Heart left ventricle (tissue), 13 donors: ENCODE measurements at regions not wholly inside any gene's neighbourhood (a gene's known extent, or its start where the extent isn't known, plus 50 kb on each side); places are given as distances from the start of the nearest gene placed in this dataset.

Experiments
- POLR2A ChIP-seq, 2 donors: fragments of 450-650 bp; IDR thresholded peaks; one replicate each; pipeline ENCODE4 v1.6.1; 2017; ENCODE audit warnings: antibody characterized with exemption in 2 of 2, mild to moderate bottlenecking in 2 of 2, moderate library complexity in 2 of 2
- TF ChIP-seq, protein P1 (sequence below), 12 donors: fragments of 200-600 bp; sonication (generic) in 4 of 12; IDR thresholded peaks; one replicate each; pipeline versions ENCODE4 v1.5.0 to v1.8.0; 2018 to 2022; ENCODE audit warnings: antibody characterized with exemption in 12 of 12, mild to moderate bottlenecking in 5 of 12
- donor health status: ischemic (EF 13 %, LVEDD 7.1; RV severe dilation, severe dysfunction).
- donor health status: DM: no; HTN: yes; CAD: no.
- donor health status: DM: no; HTN: no; CAD: no.
- donor health status: ischemic (EF 25% LVEDD 6.9; RV normal size, moderate dysfunction).
- donor health status: ischemic (EF 25% LVEDD 5.7; RV mildly dilated, moderate dysfunction).
- donor health status: ischemic (EF 35%, LVEDD 5.7; RV mildly dilated, moderate dysfunction).
- donor health status: nonischemic (EF 11% LVEDD 7.7; RV severe dilation, severe dysfunction).
- donor health status: DM: yes; HTN: yes; CAD: no.
- donor health status: PGD.
- donor health status: ischemic (EF 29% LVEDD 5.4; RV normal size, mild dysfunction).
- donor health status: nonischemic (EF 23%, LVEDD 6.1; RV moderate dilation, normal function).

DNA sequence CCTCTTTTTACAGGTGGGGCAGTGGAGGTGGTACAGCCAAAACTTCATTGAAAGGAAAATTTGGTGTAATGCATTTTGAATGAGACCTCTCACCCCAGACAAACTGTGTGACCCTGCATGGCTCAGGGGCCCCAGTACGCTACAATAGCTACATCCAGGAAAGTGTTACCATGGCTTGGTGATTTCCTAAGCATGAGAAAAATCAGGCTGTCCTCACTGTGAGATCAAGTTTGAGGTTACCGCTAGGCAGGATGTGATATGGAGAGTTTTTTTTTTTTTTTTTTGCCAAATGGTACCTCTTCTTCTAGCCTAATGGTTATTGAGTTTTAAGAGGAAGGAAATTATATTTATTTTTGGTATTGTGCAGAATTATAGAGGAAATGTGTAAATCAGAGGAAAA lies 305.3 kb downstream of the CD83 start:
- TF ChIP-seq POLR2A (IDR thresholded peaks at IDR 0.05), result no peak
- TF ChIP-seq, protein P1, sequence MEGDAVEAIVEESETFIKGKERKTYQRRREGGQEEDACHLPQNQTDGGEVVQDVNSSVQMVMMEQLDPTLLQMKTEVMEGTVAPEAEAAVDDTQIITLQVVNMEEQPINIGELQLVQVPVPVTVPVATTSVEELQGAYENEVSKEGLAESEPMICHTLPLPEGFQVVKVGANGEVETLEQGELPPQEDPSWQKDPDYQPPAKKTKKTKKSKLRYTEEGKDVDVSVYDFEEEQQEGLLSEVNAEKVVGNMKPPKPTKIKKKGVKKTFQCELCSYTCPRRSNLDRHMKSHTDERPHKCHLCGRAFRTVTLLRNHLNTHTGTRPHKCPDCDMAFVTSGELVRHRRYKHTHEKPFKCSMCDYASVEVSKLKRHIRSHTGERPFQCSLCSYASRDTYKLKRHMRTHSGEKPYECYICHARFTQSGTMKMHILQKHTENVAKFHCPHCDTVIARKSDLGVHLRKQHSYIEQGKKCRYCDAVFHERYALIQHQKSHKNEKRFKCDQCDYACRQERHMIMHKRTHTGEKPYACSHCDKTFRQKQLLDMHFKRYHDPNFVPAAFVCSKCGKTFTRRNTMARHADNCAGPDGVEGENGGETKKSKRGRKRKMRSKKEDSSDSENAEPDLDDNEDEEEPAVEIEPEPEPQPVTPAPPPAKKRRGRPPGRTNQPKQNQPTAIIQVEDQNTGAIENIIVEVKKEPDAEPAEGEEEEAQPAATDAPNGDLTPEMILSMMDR (IDR thresholded peaks at IDR 0.05), result no peak
